Stromal cell of bone marrow (primary cell): ENCODE measurements at regions not wholly inside any gene's neighbourhood (a gene's known extent, or its start where the extent isn't known, plus 50 kb on each side); places are given as distances from the start of the nearest gene placed in this dataset.
"Not testable (repeated sequence)": the region's sequence is repeated elsewhere in the genome, so short reads cannot be mapped to it uniquely, and the experiment has no call there.

ENCODE experiments used
- DNase-seq: peaks from one replicate; pipeline ENCODE4 v3.0.0-alpha.2; 2012; ENCODE audit warnings: low read depth

DNA sequence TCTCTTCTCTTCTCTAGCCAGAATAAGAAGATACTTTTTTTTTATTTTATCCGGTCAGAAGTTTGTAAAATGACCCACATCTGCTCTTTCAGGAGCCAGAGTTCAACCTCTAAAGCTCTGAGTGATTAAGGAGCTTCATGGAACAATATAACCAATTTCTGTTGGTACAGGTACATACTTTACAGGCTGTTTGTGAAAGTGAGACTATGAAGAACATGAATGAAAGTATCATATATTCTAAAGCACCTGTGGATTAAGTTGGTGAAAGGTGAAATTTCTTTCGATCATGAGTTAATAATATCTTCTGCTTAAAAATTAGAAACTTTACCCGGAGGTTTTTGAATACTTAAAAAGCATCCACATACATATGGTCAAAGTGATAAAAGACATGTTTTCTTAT, 65.2 kb downstream of the DMRT2 start:
- no peak for DNase-seq

DNA sequence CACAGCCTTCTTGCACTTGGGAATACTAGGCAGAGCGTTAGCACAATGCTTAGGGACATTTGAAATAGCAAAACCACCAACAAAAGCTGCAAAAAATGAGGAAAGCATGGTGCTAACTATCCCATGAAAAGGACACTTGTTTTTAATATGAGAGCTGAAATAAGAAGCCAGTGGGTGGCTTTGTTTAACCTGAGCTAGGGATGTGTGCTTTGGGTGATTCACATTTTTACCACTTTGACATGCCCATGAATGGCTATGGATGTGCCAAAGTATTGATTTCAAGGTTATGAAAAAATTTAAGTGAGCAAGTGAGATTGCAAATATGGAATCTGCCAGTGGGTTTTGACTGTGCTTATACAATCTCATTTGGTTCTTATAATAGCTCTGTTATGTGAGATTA, 67.3 kb downstream of the DMRT2 start:
- no peak for DNase-seq

DNA sequence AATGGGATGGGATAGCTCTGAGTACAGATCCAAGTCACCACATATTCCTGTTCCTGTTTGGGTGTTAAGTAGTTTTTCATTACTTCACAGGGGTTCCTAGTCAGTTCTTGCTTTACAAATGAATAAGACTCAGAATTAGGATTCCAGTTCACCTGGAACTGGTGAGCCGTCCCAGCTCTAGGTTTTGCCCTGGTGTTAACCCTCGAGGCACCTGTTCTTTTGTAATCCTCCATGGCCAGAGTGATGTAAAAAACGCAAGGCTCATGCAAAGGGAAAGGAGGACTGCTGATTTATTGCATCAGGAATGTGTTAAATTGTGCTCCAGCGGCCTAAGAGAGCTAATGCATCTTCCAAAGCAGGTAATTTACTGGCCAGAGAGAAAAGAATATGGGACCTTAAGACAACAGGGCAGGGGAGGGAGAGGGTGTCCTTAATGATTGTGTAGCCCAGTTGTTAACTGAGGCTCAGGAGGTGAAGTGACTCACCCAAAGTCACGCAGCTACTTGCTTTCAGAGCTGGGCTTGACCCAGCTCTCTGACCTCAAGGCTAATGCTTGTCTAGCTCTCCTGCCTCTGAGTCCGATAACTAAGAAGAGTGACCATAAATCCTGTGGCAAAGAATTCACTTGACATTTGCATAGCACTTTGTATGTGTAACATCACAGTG, 70.5 kb downstream of the DMRT2 start:
- DNase-seq = no peak

DNA sequence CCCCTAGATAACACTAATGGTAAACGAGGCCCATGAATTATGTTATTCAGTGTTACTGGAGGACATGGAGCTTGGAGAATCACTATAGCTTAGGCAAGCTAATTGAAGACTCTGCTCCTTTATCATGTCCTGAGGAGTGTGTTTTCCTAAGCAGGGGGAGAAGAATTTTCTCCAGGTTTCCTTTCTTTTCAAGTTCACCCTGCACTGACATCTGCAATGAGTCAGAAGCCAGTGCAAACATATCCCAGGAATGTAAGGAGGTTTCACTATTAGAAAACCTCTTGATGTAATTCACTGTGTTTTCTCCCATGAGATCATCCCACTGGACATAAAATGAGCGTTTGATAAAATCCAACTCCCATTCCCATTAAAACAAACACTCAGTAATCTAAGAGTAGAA, 75.6 kb downstream of the DMRT2 start:
- DNase-seq = no peak

DNA sequence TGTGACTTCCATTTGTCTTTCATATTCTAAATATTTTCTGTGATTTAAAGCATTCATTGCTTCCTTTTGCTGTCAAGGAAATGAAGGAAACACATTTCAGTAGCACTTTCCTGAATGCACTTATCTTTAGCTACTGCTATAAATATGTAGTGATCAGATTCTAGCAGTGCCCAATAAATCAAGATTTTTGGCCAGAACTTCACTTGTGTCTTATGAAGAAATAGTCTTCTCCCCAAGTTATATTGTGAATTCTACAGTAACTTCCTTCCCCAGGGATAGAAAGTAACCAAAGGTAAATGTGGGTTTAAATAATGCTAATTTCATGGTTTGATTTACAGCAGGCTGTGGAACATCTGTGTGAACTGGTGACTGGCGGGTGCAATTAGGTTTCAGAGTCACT, 77.9 kb downstream of the DMRT2 start:
- DNase-seq = no peak

DNA sequence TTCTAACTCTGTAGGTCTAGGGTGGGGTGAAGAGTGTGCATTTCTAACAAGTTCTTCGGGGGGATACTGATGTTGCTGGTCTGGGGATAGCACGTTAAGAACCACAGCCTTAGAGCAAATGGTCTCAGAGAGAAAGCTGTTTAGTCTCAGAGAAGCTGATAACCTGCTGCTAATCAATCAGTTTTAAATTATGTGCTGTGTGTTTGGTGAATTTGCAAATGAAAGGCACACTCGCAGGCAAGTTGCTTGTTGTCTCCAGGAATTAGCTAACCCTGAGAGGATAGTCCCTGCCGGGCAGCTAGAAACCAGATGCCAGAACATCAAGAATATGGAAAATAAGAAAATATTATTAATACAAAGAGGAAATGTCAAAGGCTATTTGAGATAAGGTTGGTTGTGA, 79.2 kb downstream of the DMRT2 start:
- no peak for DNase-seq

DNA sequence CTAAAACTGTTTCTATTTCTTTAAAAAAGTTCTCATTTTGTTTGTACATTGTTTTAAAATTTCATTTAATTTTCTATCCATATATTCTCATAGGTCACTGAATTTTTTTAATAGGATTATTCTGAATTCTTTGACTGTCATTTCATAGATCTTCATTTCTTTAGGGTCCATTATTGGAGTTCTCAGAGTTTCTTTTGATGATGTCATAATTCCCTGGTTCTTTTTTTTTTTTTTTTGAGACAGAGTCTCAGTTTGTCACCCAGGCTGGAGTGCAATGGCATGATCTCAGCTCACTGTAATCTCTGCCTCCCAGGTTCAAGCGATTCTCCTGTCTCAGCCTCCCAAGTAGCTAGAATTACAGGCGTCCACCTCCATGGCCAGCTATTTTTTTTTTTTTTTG, 89.9 kb downstream of the DMRT2 start:
- no peak for DNase-seq

DNA sequence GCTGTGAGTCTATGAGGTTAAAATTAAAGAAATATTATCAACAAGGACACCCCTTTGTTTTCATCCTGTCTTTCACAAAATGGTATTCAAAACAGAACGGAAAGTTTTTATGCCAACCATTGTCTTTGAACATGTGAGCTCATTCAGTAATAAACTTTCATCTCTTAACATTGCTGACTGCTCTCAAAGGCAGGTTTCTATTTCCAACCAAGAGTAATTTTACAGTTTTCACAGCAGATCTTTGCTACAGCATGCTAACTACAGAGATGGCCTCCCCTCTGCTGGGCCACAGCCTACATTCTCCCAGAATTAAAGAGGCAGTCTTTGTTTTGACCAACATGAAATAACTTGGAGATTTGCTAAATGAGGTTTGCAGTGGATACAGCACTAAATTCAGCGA, 101.5 kb downstream of the DMRT2 start:
- no peak for DNase-seq

DNA sequence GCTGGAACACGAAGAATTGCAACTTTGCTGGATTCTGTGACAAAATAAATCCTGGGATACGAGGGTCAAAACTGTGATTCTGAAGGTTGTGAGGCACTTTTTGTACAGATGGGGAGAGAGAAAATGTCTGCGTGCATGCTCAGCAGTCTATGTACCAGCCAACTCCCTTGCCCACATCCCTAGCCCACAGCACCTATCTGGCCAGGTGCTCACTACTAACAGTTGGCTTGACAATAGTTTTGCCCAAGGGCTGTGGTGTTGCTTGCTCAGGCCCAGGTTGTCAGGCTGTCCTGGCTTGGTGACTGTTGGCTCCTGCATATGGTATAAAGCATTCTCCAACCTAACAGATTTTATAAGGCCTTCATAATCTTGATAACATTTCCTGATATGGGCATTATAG, 102.0 kb downstream of the DMRT2 start:
- no peak for DNase-seq

DNA sequence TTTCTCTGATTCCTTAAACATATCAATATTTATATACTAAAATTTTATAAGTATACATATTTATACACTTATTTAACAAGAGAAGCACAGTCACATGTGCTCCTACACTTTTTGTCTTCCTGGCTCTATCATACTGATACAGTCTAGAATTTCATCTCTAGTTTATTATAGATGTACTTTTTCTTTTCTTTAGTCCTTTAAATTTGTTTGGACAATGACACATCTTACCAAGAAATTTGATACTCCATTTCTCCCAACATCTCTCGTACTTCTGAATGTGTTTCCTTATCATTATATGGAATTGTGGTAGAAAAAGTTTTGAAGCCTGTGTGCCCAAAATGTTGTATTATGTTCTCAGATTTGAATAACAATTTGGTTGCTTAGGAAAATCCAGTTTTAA, 104.6 kb downstream of the DMRT2 start:
- no peak for DNase-seq

DNA sequence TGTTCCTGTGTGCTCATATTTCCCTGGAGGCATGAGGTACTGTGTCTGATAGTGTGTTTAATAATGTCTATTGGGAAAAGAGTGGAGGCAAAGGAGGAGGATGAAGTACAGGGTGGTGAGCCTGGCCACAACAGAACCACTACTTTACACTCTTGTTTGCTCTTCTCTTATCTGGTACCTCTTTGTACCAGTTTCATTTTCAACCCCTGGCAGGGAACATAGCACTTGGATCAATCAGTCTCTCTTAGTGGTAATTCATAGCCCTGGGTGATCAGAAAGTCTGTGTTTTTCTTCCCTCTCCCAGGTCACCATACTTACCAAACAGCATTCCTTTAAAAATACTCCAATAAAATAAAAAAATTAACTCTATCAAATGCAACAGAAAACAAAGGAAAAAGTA, 105.4 kb downstream of the DMRT2 start:
- DNase-seq = no peak

DNA sequence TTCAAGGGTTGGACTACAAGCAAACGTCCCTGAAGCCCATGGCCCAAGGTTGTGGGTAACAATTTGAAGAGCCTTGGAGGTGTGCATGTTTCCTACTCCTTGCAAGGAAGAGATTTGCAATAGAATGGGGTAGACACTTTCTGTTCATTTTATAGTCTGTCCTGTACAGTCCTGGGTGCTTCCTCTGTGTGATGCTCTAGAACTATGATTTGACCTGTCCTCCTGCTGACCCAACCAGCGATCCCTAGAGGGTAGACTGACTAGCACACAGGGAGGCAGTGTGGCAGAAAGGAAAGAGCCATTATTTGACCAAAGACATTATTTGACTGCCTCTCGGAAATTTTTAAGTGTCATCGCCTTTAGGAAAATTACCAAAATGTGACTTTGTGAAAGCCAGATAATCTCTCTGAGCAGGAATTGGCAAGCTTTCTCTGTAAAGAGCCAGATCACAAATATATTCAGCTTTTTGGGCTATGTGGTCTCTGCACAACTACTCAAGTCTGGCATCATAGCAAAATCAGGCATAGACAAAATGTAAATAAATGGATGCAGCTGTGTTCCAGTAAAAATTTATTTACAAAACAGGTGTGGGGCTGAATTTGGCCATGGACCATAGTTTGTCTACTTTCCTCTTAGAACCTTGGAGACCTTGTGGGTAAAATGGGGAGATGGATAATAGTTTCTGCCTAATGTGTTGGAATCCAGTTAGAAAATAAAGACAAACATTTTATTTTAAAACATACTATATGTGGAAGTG, 106.8 kb downstream of the DMRT2 start:
- no peak for DNase-seq

DNA sequence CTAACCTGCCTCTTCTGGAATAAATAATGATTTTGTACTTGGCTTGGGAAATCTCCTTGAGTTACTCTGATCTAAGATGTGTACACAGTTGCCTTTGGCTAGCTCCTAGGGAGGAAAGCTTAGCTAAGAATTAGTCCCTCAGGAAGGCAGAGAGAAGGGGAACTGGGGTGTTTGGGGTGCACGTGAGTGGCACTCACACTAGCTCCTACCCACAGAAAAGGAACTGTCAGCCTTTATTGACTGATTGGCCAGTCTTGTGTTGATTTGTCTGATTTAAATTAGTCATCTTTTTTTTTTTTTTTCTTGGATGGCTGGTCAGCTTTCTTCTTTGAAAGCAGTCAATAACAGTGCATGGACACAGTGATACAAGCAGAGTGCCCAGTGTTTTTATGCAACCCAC, 107.7 kb downstream of the DMRT2 start:
- DNase-seq = no peak

DNA sequence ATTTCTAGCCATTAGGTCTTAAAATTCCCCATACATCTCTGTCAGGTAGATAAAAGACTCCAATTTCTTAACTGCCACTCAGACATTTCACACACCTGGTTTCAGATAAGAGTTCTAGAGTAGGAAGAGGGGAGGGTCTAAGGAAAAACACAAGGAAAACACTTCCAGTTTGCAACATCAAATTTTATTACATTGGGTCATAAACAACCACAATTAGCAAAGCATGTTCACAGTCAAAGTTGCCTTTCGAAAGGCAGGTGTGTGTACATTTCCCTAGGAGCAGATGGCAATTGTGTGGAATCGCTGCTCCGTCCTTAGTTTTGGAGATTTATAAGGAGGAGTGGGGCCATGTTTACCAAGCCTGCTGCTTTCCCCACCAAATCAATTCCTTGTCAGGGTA, 120.8 kb downstream of the DMRT2 start:
- DNase-seq = no peak

DNA sequence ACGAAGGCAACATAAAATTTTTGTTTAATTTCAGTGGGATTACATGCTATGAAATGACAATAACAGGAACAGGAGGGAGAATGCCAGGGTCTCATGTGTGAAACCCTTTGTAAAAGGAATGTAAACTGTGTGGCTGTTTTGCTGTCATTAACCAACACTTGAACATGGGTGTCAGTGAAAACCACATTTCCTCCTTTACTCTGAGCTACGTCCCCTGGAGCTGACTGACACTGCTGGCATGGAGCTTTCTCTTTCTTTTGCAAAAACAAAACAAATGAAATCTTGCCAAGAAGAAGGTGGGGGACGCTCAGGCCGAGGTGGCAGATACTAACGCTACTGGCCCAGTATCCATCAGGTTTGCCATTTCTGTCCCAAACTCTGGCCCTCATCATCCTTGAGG, 121.4 kb downstream of the DMRT2 start:
- no peak for DNase-seq

DNA sequence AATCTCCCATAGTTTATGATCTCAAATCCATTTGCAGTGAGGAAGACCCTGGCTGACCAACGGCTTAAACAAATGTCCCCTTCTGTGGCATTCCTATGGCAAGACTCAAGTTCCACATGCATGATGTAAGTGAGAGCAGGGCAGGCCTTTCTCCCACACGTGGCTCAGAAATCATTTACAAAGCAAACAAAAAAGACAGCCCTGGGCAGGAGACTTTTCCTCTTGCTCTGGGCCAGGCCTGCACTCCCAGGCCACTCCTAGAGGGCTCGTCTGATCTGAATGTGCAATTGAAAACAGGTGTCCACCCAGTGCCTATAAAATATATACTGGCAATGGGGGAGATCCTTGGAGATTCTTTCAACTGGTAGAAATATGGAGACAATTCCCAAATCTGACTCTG, 123.1 kb downstream of the DMRT2 start:
- no peak for DNase-seq

DNA sequence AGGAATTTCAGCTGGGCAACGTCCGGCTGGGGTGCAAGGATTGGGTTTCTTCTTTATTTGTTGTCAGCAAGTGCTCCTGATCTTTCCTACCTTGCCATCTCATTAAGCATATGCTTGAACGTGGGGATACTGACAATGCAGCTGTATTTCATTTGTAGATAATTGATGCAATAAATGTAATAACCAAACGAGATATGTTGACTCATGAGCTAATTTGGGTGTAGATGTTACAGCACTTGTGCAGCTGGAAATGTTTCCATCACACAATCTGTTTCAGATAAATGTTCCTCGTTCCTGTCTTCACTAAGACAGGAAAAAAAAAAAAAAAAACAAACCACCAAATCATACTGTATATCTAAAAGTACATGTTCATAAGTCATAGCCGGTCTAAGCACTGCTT, 123.8 kb downstream of the DMRT2 start:
- no peak for DNase-seq

DNA sequence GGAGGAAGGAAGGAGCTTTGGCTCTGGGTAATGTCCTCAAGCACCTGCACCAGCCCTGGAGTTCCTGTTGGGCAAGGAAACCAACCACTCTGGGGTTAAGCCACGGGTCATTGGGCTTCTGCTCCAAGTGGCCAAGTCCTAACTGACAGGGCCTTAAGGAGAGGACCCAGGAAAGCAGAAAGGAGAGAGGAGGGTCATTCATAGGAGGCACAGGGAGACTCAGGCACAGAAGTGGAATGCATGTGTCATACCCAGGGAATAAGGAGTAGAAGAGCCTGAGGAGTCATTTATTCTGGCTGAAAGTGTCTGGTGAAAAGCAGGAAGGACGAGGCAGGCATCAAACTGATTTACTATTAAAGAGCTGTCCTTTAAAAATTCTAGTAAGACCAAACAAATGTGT, 129.2 kb downstream of the DMRT2 start:
- no peak for DNase-seq

DNA sequence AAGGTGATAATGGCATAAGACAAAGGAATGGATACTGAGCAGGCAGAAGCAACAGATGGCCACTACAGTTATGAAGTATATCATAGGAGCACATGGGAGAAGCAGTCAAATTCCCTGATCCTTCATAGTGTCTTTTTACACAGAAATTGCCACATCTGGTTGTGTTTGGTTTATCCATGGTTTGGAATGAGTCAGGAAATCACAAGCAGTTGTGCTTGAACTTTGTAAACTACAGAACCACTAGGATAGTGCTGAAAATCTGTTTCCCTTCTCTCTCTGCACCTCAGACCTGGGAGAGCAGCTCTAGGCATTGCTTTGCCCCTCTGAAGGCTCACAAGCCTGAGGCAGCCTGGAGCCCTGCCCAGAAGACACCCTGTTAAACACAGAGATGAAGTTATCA, 134.0 kb downstream of the DMRT2 start:
- no peak for DNase-seq

DNA sequence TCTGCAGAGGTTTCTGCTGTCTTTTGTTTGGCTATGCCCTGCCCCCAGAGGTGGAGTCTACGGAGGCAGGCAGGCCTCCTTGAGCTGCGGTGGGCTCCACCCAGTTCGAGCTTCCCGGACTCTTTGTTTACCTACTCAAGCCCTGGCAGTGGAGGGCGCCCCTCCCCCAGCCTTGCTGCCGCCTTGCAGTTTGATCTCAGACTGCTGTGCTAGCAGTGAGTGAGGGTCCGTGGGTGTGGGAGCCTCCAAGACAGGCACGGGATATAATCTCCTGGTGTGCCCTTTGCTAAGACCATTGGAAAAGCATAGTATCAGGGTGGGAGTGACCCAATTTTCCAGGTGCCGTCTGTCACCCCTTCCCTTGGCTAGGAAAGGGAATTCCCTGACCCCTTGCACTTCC, 137.0 kb downstream of the DMRT2 start:
- DNase-seq = not testable (repeated sequence)

DNA sequence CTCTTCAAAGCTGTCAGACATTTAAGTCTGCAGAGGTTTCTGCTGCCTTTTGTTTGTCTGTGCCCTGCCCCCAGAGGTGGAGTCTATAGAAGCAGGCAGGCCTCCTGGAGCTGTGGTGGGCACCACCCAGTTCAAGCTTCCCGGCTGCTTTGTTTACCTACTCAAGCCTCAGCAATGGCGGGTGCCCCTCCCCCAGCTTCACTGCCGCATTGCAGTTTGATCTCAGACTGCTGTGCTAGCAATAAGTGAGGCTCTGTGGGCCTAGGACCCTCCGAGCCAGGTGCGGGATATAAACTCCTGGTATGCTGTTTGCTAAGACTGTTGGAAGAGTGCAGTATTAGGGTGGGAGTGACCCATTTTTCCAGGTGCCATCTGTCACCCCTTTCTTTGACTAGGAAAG, 145.5 kb downstream of the DMRT2 start:
- DNase-seq = not testable (repeated sequence)

DNA sequence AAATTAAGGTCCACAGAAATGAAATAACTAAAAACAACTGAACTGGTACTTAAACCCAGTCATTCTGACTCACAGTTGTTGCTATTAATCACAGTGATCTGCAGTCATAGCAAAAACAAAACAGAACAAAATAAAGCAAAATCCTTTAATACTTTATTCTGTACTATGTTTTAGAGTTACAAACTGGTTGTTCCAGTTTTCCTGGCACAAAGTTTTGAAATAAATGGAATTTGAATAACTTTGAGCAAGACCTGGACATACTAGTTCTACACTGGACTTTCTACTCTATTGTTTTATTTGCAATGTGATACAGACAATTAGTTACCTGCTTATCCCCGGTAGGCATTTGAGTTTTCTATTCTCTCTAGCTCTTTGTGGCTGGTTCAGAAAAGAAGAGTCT, 147.9 kb downstream of the DMRT2 start:
- DNase-seq = peak; percentile 33

DNA sequence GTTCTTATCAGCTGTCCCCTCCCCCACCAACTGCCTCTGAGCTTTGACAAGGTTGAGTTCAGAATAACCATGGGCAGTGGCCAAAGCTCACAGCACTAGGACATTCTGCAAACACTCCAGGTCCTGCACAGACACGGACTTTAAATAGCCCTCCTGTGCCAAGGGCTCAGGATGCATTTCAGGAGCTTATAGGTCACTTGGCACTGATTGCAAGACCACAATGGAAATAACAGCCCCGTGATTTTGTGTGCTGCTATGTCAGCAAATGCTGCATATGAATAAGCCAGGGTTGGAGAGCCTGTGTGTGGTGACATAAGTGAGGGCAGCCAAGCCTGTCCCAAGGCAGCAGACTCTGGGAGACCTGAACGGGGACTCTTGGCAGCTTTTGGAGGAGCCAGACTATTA, 150.7 kb downstream of the DMRT2 start:
- DNase-seq = no peak

DNA sequence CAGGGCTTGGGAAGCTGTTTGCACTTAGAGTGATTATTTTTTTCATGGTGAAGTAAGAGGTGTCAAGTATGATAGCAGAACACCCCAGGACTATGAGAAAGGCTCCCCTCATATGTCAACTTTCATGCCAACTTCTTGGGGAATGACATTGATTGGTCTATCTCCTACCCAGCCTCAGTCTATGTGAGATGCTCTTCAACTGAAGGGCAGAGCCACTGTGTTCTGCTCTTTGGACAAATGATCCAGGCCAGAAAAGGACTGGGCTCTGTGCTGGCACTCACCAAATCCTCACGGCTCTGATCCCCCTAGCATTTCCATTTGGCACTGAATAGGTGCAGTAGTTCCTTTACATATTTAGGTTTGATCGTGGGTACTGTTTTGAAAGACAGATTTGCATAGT, 151.1 kb downstream of the DMRT2 start:
- no peak for DNase-seq
